SK-N-SH treated with all-trans-retinoic acid at 6 μM for 48 hours (cell line): ENCODE measurements at regions not wholly inside any gene's neighbourhood (a gene's known extent, or its start where the extent isn't known, plus 50 kb on each side); places are given as distances from the start of the nearest gene placed in this dataset.
A peak's percentile ranks its signal among the peaks of the same experiment; 100 is the strongest.

ENCODE experiments used
- ATAC-seq: fragments of 200-7000 bp; cut with Tn5 transposase; 3 replicates; pipeline ENCODE4 v1.9.1; 2020; ENCODE audit warnings: mild to moderate bottlenecking, moderate library complexity
- ARNTL ChIP-seq: fragments of 450-650 bp; formaldehyde crosslinking; IDR thresholded peaks from 2 replicates; pipeline ENCODE4 v1.5.0; 2020; ENCODE audit warnings: low read depth, mild to moderate bottlenecking, moderate library complexity, borderline replicate concordance
- BACH2 ChIP-seq: fragments of 250-450 bp; sonication (Bioruptor Pico); IDR thresholded peaks from 2 replicates; pipeline ENCODE4 v1.9.0; 2021; ENCODE audit warnings: mild to moderate bottlenecking, borderline replicate concordance
- CREB5 ChIP-seq: fragments of 250-450 bp; sonication (Bioruptor Pico); IDR thresholded peaks from 2 replicates; pipeline ENCODE4 v1.5.1; 2020; ENCODE audit warnings: low read depth, mild to moderate bottlenecking, moderate library complexity
- CSDC2 ChIP-seq: fragments of 250-450 bp; sonication (Bioruptor Pico); IDR thresholded peaks from 2 replicates; pipeline ENCODE4 v1.5.0; 2020; ENCODE audit warnings: mild to moderate bottlenecking, moderate library complexity
- ESRRG ChIP-seq: fragments of 250-450 bp; sonication (Bioruptor Pico); IDR thresholded peaks from 2 replicates; pipeline ENCODE4 v1.6.1; 2021; ENCODE audit warnings: mild to moderate bottlenecking
- GLIS3 ChIP-seq: fragments of 250-450 bp; sonication (Bioruptor Pico); IDR thresholded peaks from 2 replicates; pipeline ENCODE4 v1.5.0; 2020; ENCODE audit warnings: mild to moderate bottlenecking, moderate library complexity
- ISL1 ChIP-seq: fragments of 250-450 bp; sonication (Bioruptor Pico); IDR thresholded peaks from 2 replicates; pipeline ENCODE4 v2.1.2; 2022; ENCODE audit warnings: mild to moderate bottlenecking, moderate library complexity
- OSR1 ChIP-seq: fragments of 250-450 bp; sonication (Bioruptor Pico); IDR thresholded peaks from 2 replicates; pipeline ENCODE4 v1.8.0; 2022; ENCODE audit warnings: moderate library complexity, mild to moderate bottlenecking, inconsistent platforms
- POU6F1 ChIP-seq: fragments of 250-450 bp; sonication (Bioruptor Pico); IDR thresholded peaks from 2 replicates; pipeline ENCODE4 v1.8.0; 2021; ENCODE audit warnings: low read depth, mild to moderate bottlenecking, moderate library complexity, borderline replicate concordance
- PPARA ChIP-seq: fragments of 250-450 bp; sonication (Bioruptor Pico); IDR thresholded peaks from 2 replicates; pipeline ENCODE4 v1.5.0; 2020; ENCODE audit warnings: mild to moderate bottlenecking, borderline replicate concordance
- RARB ChIP-seq: fragments of 250-450 bp; sonication (Bioruptor Pico); IDR thresholded peaks from 2 replicates; pipeline ENCODE4 v1.8.0; 2021; ENCODE audit warnings: mild to moderate bottlenecking, moderate library complexity
- SNAI2 ChIP-seq: fragments of 250-450 bp; sonication (Bioruptor Pico); IDR thresholded peaks from 2 replicates; pipeline ENCODE4 v1.5.0; 2020; ENCODE audit warnings: mild to moderate bottlenecking, moderate library complexity
- TCF4 ChIP-seq: fragments of 250-450 bp; sonication (Bioruptor Pico); IDR thresholded peaks from 2 replicates; pipeline ENCODE4 v1.8.0; 2021; ENCODE audit warnings: mild to moderate bottlenecking, moderate library complexity, borderline replicate concordance
- TSHZ2 ChIP-seq: fragments of 250-450 bp; sonication (Bioruptor Pico); IDR thresholded peaks from 2 replicates; pipeline ENCODE4 v1.5.0; 2020; ENCODE audit warnings: mild to moderate bottlenecking, moderate library complexity
- ZC3H10 ChIP-seq: fragments of 250-450 bp; sonication (Bioruptor Pico); IDR thresholded peaks from 2 replicates; pipeline ENCODE4 v1.5.1; 2021; ENCODE audit warnings: mild to moderate bottlenecking, moderate library complexity
- ZFP3 ChIP-seq: fragments of 250-450 bp; sonication (Bioruptor Pico); IDR thresholded peaks from 2 replicates; pipeline ENCODE4 v1.5.0; 2020; ENCODE audit warnings: mild to moderate bottlenecking, moderate library complexity
- ZFP30 ChIP-seq: fragments of 450-650 bp; formaldehyde crosslinking; IDR thresholded peaks from 2 replicates; pipeline ENCODE4 v1.5.0; 2022; ENCODE audit warnings: mild to moderate bottlenecking, moderate library complexity
- ZNF565 ChIP-seq: fragments of 450-650 bp; formaldehyde crosslinking; conservative IDR thresholded peaks from 2 replicates; pipeline ENCODE4 v1.5.0; 2020; ENCODE audit warnings: low read depth, mild to moderate bottlenecking, moderate library complexity
- ZNF70 ChIP-seq: fragments of 450-650 bp; formaldehyde crosslinking; IDR thresholded peaks from 2 replicates; pipeline ENCODE4 v1.5.0; 2020; ENCODE audit warnings: mild to moderate bottlenecking, moderate library complexity
- ZNF8 ChIP-seq: fragments of 450-650 bp; formaldehyde crosslinking; IDR thresholded peaks from 2 replicates; pipeline ENCODE4 v1.5.0; 2020; ENCODE audit warnings: mild to moderate bottlenecking, moderate library complexity
- TF ChIP-seq, protein P1 (sequence below): fragments of 250-450 bp; sonication (Bioruptor Pico); IDR thresholded peaks from 2 replicates; pipeline ENCODE4 v1.5.1; 2021; ENCODE audit warnings: mild to moderate bottlenecking, moderate library complexity

- TF ChIP-seq TCF4 (CRISPR knock-in tag) (no peak), ARNTL (CRISPR knock-in tag) (no peak), PPARA (no peak), ZC3H10 (CRISPR knock-in tag) (no peak), SNAI2 (CRISPR knock-in tag) (no peak), ISL1 (CRISPR knock-in tag) (no peak), ZFP3 (CRISPR knock-in tag) (no peak), ZNF70 (CRISPR knock-in tag) (no peak), ZNF565 (CRISPR knock-in tag) (no peak), CSDC2 (CRISPR knock-in tag) (no peak), CREB5 (CRISPR knock-in tag) (no peak), ESRRG (CRISPR knock-in tag) (no peak), TSHZ2 (CRISPR knock-in tag) (no peak), ZNF8 (CRISPR knock-in tag) (no peak), RARB (CRISPR knock-in tag) (no peak), BACH2 (CRISPR knock-in tag) (no peak), OSR1 (CRISPR knock-in tag) (no peak), GLIS3 (CRISPR knock-in tag) (no peak)
- TF ChIP-seq, protein P1, sequence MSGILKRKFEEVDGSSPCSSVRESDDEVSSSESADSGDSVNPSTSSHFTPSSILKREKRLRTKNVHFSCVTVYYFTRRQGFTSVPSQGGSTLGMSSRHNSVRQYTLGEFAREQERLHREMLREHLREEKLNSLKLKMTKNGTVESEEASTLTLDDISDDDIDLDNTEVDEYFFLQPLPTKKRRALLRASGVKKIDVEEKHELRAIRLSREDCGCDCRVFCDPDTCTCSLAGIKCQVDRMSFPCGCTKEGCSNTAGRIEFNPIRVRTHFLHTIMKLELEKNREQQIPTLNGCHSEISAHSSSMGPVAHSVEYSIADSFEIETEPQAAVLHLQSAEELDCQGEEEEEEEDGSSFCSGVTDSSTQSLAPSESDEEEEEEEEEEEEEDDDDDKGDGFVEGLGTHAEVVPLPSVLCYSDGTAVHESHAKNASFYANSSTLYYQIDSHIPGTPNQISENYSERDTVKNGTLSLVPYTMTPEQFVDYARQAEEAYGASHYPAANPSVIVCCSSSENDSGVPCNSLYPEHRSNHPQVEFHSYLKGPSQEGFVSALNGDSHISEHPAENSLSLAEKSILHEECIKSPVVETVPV, result no peak
- TF ChIP-seq, all 23 proteins: peak for 0
- ATAC-seq, result no peak
Observed at GRCh38 chr12:58412461-58413060, 471.2 kb downstream of the ATP23 start.

DNA sequence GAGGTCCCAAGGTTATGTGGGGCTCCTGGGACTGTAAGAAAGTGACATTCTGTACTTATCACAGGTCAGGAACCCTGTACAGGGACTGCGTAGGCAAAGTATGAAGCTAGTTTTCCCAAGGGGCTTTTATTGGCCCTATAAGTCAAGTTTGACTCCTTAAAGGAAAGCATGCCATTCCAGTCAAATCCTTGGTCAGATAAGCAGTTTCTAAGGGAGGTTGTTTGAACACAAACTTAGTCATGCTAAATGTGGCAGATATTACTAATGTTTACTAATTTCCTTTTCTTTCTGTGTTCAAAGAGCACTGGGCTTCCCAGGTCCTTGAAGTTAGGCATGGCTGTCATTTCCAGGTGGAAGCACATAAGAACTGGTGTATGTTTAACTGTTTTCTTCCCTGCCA lies 472.4 kb downstream of the ATP23 start:
- TF ChIP-seq TSHZ2 (CRISPR knock-in tag), result no peak
- TF ChIP-seq ZFP30 (CRISPR knock-in tag), result no peak
- no peak for TF ChIP-seq RARB (CRISPR knock-in tag)
- ATAC-seq, result peak; percentile 21; the same call in 1 of the 3 replicates

GRCh38 chr12:58414398-58414871 lies 473.1 kb downstream of the ATP23 start:
- TF ChIP-seq PPARA (no peak), SNAI2 (CRISPR knock-in tag) (no peak), ZFP3 (CRISPR knock-in tag) (no peak), ZNF8 (CRISPR knock-in tag) (no peak), CSDC2 (CRISPR knock-in tag) (no peak)
- ATAC-seq, result no peak

DNA sequence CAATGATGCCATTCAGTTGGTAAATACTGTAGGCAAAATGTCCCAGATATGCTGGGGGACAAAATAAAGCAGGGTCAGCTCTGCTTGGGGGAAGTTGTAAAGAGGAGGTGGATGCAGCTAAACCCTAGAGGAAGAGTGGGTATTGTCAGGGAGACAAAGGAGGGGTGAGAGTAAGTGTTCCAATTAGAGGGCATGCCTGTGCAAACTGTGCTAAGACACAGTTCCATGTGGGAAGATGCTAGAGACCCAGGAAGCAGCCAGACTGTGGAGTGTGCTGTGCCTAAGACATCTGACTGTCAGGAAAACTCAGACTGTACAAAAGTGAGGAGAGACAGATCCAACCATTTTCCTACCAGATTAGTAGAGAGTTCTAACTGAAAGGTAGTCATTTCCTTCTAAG lies 474.3 kb downstream of the ATP23 start:
- peak; percentile 63 for ATAC-seq
- no peak for TF ChIP-seq GLIS3 (CRISPR knock-in tag)
- TF ChIP-seq CSDC2 (CRISPR knock-in tag), result no peak
- no peak for TF ChIP-seq POU6F1 (CRISPR knock-in tag)
